ENCODE measurements at regions not wholly inside any gene's neighbourhood (a gene's known extent, or its start where the extent isn't known, plus 50 kb on each side); places are given as distances from the start of the nearest gene placed in this dataset.

DNA sequence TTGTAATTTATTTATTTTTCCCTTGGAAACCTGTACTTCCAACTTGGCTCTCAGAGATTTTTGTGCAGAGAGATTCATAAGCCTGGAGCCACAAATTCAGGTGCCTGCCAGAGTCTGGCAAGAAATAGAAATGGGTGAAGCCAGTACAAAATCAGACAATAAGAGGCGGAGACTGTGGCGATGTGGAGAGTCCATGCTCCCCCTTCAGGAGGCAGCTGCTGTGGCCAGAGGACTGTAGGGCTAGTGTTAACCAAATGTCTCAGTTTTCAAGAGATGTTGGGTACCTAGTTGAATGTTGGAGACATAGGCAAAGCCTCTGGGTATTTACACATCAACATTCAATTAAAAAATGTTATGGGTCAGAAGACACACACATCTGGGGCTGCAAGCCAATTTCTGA lies 208.6 kb downstream of the PSAT1 start:
- no peak for TF ChIP-seq EZH2 (IDR thresholded peaks at IDR 0.05; ENCODE audit: low read depth, low read length, severe bottlenecking)
- TF ChIP-seq, protein P1, sequence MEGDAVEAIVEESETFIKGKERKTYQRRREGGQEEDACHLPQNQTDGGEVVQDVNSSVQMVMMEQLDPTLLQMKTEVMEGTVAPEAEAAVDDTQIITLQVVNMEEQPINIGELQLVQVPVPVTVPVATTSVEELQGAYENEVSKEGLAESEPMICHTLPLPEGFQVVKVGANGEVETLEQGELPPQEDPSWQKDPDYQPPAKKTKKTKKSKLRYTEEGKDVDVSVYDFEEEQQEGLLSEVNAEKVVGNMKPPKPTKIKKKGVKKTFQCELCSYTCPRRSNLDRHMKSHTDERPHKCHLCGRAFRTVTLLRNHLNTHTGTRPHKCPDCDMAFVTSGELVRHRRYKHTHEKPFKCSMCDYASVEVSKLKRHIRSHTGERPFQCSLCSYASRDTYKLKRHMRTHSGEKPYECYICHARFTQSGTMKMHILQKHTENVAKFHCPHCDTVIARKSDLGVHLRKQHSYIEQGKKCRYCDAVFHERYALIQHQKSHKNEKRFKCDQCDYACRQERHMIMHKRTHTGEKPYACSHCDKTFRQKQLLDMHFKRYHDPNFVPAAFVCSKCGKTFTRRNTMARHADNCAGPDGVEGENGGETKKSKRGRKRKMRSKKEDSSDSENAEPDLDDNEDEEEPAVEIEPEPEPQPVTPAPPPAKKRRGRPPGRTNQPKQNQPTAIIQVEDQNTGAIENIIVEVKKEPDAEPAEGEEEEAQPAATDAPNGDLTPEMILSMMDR (IDR thresholded peaks at IDR 0.05; ENCODE audit: control extremely low read depth in 1 of 3, insufficient read depth in 1 of 3, low read depth in 1 of 3, low read length in 3 of 3): peak; percentile 11 to 22 (median 17); a peak in 3 of 4 replicates
- TF ChIP-seq POLR2A (IDR thresholded peaks at IDR 0.05; ENCODE audit: control extremely low read depth in 1 of 2, low read depth in 2 of 2, low read length in 2 of 2): no peak
- no peak for TF ChIP-seq YY1 (IDR thresholded peaks at IDR 0.05; ENCODE audit: low read depth, low read length)
- TF ChIP-seq POLR2AphosphoS5 (IDR thresholded peaks at IDR 0.05; ENCODE audit: low read depth, low read length): no peak
- TF ChIP-seq SP4 (IDR thresholded peaks at IDR 0.05; ENCODE audit: low read length): no peak
- no peak for TF ChIP-seq TBP (IDR thresholded peaks at IDR 0.05; ENCODE audit: low read depth, low read length)
- no peak for TF ChIP-seq ZNF274 (IDR thresholded peaks at IDR 0.05; ENCODE audit: borderline replicate concordance, extremely low read depth, low read length)
- TF ChIP-seq, protein P2, sequence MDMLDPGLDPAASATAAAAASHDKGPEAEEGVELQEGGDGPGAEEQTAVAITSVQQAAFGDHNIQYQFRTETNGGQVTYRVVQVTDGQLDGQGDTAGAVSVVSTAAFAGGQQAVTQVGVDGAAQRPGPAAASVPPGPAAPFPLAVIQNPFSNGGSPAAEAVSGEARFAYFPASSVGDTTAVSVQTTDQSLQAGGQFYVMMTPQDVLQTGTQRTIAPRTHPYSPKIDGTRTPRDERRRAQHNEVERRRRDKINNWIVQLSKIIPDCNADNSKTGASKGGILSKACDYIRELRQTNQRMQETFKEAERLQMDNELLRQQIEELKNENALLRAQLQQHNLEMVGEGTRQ (IDR thresholded peaks at IDR 0.05; ENCODE audit: low read length): no peak
- TF ChIP-seq SRF (IDR thresholded peaks at IDR 0.05; ENCODE audit: low read depth, low read length): no peak
- TF ChIP-seq EP300 (IDR thresholded peaks at IDR 0.05; ENCODE audit: borderline replicate concordance in 1 of 2, low read depth in 2 of 2, low read length in 2 of 2): no peak
- no peak for TF ChIP-seq CHD1 (IDR thresholded peaks at IDR 0.05; ENCODE audit: low read depth, low read length)
- no peak for TF ChIP-seq TAF1 (IDR thresholded peaks at IDR 0.05; ENCODE audit: low read depth, low read length)
